Mesothelial cell of epicardium (in vitro differentiated cells): ENCODE measurements at regions not wholly inside any gene's neighbourhood (a gene's known extent, or its start where the extent isn't known, plus 50 kb on each side); places are given as distances from the start of the nearest gene placed in this dataset.
"Not testable (repeated sequence)": the region's sequence is repeated elsewhere in the genome, so short reads cannot be mapped to it uniquely, and the experiment has no call there.

Experiments used
- DNase-seq, 2 experiments: peaks; one replicate each; pipeline ENCODE4 v3.0.0; 2021; ENCODE audit warnings: low spot score in 2 of 2; ENCODE audit not compliant: unreplicated experiment in 2 of 2
- H3K27ac Mint-ChIP-seq: 2 replicates; pipeline ENCODE4 v1.8.0; 2021; ENCODE audit warnings: mixed read lengths
- H3K27me3 Mint-ChIP-seq: 2 replicates; pipeline ENCODE4 v1.8.0; 2021; ENCODE audit warnings: low read depth, mixed read lengths
- H3K36me3 Mint-ChIP-seq: 2 replicates; pipeline ENCODE4 v1.8.0; 2021; ENCODE audit warnings: mixed read lengths
- H3K4me1 Mint-ChIP-seq: 2 replicates; pipeline ENCODE4 v1.8.0; 2021; ENCODE audit warnings: mixed read lengths
- H3K4me3 Mint-ChIP-seq: 2 replicates; pipeline ENCODE4 v1.8.0; 2021; ENCODE audit warnings: mild to moderate bottlenecking, moderate library complexity, mixed read lengths
- H3K9me3 Mint-ChIP-seq: 2 replicates; pipeline ENCODE4 v1.8.0; 2021; ENCODE audit warnings: mixed read lengths
- TF ChIP-seq, protein P1 (sequence below): fragments of 200-600 bp; sonication (generic); IDR thresholded peaks from one replicate; pipeline ENCODE4 v1.5.0; 2021; ENCODE audit warnings: antibody characterized with exemption; ENCODE audit not compliant: unreplicated experiment

DNA sequence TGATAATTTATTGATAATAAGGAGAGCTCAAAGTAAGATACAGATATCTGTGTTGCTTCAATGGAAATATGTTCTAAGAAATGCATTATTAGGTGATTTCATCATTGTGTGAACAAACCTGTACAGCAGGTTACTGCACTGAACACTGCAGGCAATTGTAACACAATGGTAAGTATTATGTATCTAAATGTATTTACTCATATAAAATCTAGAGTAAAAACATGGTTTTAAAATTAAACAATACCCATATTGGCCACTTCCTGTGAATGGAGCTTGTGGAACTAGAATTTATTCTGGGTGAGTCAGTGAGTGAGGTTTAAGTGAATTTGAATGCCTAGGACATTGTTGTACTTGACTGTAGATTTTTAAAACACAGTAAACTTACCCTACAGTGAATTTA lies 722.9 kb upstream of the RAG2 start:
- TF ChIP-seq, protein P1, sequence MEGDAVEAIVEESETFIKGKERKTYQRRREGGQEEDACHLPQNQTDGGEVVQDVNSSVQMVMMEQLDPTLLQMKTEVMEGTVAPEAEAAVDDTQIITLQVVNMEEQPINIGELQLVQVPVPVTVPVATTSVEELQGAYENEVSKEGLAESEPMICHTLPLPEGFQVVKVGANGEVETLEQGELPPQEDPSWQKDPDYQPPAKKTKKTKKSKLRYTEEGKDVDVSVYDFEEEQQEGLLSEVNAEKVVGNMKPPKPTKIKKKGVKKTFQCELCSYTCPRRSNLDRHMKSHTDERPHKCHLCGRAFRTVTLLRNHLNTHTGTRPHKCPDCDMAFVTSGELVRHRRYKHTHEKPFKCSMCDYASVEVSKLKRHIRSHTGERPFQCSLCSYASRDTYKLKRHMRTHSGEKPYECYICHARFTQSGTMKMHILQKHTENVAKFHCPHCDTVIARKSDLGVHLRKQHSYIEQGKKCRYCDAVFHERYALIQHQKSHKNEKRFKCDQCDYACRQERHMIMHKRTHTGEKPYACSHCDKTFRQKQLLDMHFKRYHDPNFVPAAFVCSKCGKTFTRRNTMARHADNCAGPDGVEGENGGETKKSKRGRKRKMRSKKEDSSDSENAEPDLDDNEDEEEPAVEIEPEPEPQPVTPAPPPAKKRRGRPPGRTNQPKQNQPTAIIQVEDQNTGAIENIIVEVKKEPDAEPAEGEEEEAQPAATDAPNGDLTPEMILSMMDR, result no peak
- no peak for DNase-seq
- H3K9me3 Mint-ChIP-seq, result no peaks in the 10 kb centered on the region
- H3K4me3 Mint-ChIP-seq, result no peak overlapping the region
- H3K27ac Mint-ChIP-seq, result no peak overlapping the region
- no peaks in the 10 kb centered on the region for H3K36me3 Mint-ChIP-seq
- H3K4me1 Mint-ChIP-seq, result peaks cover 3% of the 10 kb centered on the region
- H3K27me3 Mint-ChIP-seq, result no peaks in the 10 kb centered on the region

DNA sequence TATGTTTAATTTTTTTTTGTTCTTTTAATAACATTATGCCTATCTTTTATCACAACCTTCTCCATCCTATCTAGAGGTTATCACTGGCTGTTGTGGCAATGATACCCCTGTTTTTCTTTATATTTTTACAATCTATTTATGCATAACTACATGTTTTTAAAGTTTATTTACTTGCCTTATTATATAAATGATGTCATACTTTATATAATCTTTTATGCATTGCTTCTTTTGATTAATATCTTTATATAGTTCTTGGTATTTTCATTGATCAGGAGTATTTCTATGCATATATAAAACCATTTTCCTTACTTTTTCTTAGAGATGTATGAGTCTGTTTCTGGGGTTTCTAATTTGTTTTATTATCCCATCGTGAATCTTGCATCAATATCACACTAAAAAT lies 719.8 kb upstream of the RAG2 start:
- no peak overlapping the region for H3K27ac Mint-ChIP-seq
- no peaks in the 10 kb centered on the region for H3K36me3 Mint-ChIP-seq
- TF ChIP-seq, protein P1, result no peak
- no peaks in the 10 kb centered on the region for H3K4me1 Mint-ChIP-seq
- no peaks in the 10 kb centered on the region for H3K27me3 Mint-ChIP-seq
- no peak overlapping the region for H3K4me3 Mint-ChIP-seq
- H3K9me3 Mint-ChIP-seq, result peaks cover 8% of the 10 kb centered on the region
- no peak for DNase-seq

DNA sequence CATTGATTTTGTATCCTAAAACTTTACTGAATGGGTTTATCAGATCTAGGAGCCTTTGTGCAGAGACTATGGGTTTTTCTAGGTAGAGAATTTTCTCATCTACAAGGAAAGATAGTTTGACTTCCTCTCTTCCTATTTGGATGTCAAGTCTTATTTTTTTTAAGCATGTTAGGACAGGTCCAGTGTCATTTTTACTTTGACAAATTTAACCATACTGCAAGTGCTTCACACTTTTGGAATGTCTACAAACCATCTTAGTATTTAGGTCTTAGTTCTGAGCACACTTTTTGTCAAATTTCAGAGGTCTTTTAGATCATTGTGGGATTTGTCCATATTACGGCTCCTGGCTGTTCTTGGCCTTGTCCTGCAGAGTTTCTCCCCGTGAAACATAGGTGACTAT lies 715.2 kb upstream of the RAG2 start:
- Mint-ChIP-seq H3K9me3 (peaks cover 21% of the 10 kb centered on the region), H3K36me3 (no peaks in the 10 kb centered on the region), H3K27ac (no peak overlapping the region), H3K4me1 (no peaks in the 10 kb centered on the region), H3K27me3 (no peaks in the 10 kb centered on the region), H3K4me3 (no peak overlapping the region)
- TF ChIP-seq, protein P1, result no peak
- no peak for DNase-seq

DNA sequence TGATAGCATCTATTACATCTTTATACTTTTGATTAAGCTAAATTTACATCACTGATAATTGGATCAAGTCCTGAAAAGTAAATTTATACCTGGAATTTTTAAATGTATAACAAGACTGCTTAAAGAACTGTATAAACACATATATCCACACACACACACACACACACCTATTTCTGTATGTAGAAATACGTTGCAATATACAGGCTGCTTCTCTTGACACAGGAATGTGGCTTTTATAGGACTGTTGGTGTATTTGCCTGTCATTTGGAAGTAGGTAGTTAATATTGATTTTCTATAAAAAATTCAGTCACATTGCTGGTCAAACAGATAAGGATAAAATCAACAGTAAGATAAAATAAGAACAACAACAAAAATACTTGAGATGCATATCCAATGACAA lies 708.5 kb upstream of the RAG2 start:
- no peak for DNase-seq
- Mint-ChIP-seq H3K36me3 (no peaks in the 10 kb centered on the region), H3K4me3 (no peak overlapping the region), H3K27me3 (no peaks in the 10 kb centered on the region), H3K4me1 (no peaks in the 10 kb centered on the region), H3K9me3 (peaks cover 27% of the 10 kb centered on the region), H3K27ac (no peak overlapping the region)
- TF ChIP-seq, protein P1, result no peak

DNA sequence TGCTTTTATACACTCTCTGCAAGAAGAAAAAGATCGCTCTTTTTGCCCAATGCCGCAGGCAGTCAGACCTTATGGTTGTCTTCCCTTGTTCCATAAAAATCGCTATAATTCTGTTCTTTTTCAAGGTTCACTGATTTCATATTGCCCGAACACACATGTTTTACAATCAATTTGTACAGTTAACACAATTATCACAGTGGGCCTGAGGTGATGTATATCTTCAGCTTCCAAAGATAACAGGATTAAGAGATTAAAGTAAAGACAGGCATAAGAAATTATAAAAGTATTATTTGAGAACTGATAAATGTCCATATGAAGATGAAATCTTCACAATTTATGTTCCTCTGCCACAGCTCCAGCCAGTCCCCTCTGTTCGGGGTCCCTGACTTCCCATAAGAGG lies 703.4 kb upstream of the RAG2 start:
- not testable (repeated sequence) for H3K4me1 Mint-ChIP-seq, H3K36me3 Mint-ChIP-seq, H3K27ac Mint-ChIP-seq, DNase-seq, H3K4me3 Mint-ChIP-seq, H3K27me3 Mint-ChIP-seq
- H3K9me3 Mint-ChIP-seq, result peaks cover 33% of the 10 kb centered on the region

DNA sequence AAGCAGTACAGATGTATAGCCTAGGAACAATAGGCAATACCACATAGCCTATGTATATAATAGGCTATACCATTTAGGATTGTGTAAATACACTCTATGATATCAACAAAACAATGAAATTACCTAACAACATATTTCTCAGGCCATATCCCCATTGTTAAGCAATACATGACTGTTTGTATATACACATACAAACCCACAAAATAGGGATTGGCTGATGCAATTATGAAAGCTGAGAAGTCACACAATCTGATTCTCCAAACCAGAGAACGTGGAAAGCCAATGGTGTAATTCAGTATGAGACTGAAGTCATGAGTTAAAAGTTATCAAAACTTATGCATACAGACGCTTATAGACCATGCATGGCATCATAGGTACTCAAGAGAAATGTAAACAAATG lies 700.1 kb upstream of the RAG2 start:
- TF ChIP-seq, protein P1, result no peak
- Mint-ChIP-seq H3K27ac (no peak overlapping the region), H3K4me3 (no peak overlapping the region), H3K36me3 (peaks cover 4% of the 10 kb centered on the region), H3K9me3 (peaks cover 34% of the 10 kb centered on the region), H3K27me3 (no peaks in the 10 kb centered on the region), H3K4me1 (no peaks in the 10 kb centered on the region)
- no peak for DNase-seq
